Mesendoderm (in vitro differentiated cells): ENCODE measurements at regions not wholly inside any gene's neighbourhood (a gene's known extent, or its start where the extent isn't known, plus 50 kb on each side); places are given as distances from the start of the nearest gene placed in this dataset.

Experiments
- DNase-seq: peaks from one replicate; pipeline ENCODE4 v3.0.0; 2013
- H2AK5ac ChIP-seq: 2 replicates; pipeline ENCODE4 v1.6.1; 2013; ENCODE audit warnings: low read length, inconsistent platforms
- H2BK120ac ChIP-seq: 2 replicates; pipeline ENCODE4 v1.6.1; 2013; ENCODE audit warnings: low read depth, mild to moderate bottlenecking, low read length, moderate library complexity, mixed read lengths
- H2BK15ac ChIP-seq: replicated peaks from 2 replicates; pipeline ENCODE4 v1.6.1; 2013; ENCODE audit warnings: low read depth, mild to moderate bottlenecking, moderate library complexity
- H2BK5ac ChIP-seq: 2 replicates; pipeline ENCODE4 v1.6.1; 2013; ENCODE audit warnings: low read length, inconsistent platforms
- H3K18ac ChIP-seq: 2 replicates; pipeline ENCODE4 v1.6.1; 2013; ENCODE audit warnings: mild to moderate bottlenecking, low read length, mixed read lengths
- H3K23ac ChIP-seq: one replicate; pipeline ENCODE4 v1.6.1; 2013; ENCODE audit warnings: low read length
- H3K27ac ChIP-seq: 2 replicates; pipeline ENCODE4 v1.5.1; 2013; ENCODE audit warnings: low read depth, mild to moderate bottlenecking, inconsistent platforms, low read length, moderate library complexity
- H3K27me3 ChIP-seq: 2 replicates; pipeline ENCODE4 v1.6.1; 2013; ENCODE audit warnings: low read length, control low read depth, mild to moderate bottlenecking, inconsistent platforms; ENCODE audit not compliant: insufficient read depth, poor library complexity
- H3K36me3 ChIP-seq: 2 replicates; pipeline ENCODE4 v1.6.1; 2013; ENCODE audit warnings: low read length, inconsistent platforms; ENCODE audit not compliant: control insufficient read depth, insufficient read depth
- H3K4ac ChIP-seq: one replicate; pipeline ENCODE4 v1.6.1; 2013; ENCODE audit warnings: low read depth, mild to moderate bottlenecking, low read length, moderate library complexity
- H3K4me1 ChIP-seq: 2 replicates; pipeline ENCODE4 v1.6.1; 2013; ENCODE audit warnings: low read depth, low read length, inconsistent platforms; ENCODE audit not compliant: control insufficient read depth
- H3K4me2 ChIP-seq: 2 replicates; pipeline ENCODE4 v1.6.1; 2013; ENCODE audit warnings: low read length
- H3K4me3 ChIP-seq: 2 replicates; pipeline ENCODE4 v1.5.1; 2013; ENCODE audit warnings: mild to moderate bottlenecking, low read length
- H3K56ac ChIP-seq: one replicate; pipeline ENCODE4 v1.6.1; 2013; ENCODE audit warnings: low read length
- H3K79me1 ChIP-seq: 2 replicates; pipeline ENCODE4 v1.6.1; 2013; ENCODE audit warnings: low read length, inconsistent platforms
- H3K79me2 ChIP-seq: 2 replicates; pipeline ENCODE4 v1.6.1; 2013; ENCODE audit warnings: mild to moderate bottlenecking, low read length; ENCODE audit not compliant: control insufficient read depth, insufficient read depth
- H3K9ac ChIP-seq: 2 replicates; pipeline ENCODE4 v1.6.1; 2013; ENCODE audit warnings: low read length, inconsistent platforms
- H4K5ac ChIP-seq: one replicate; pipeline ENCODE4 v1.6.1; 2013; ENCODE audit warnings: low read length
- H4K8ac ChIP-seq: one replicate; pipeline ENCODE4 v1.6.1; 2013; ENCODE audit warnings: low read depth, mild to moderate bottlenecking, control low read depth, low read length, moderate library complexity
- WGBS: extraction: QIAGEN DNeasy Blood & Tissue Kit; methylation state at CpG from one replicate; pipeline ENCODE4 v1.1.7; 2013; ENCODE audit warnings: low lambda C conversion rate, missing lambda C conversion rate; ENCODE audit not compliant: insufficient coverage; ENCODE audit errors: extremely low coverage; 5-methylcytosine and 5-hydroxymethylcytosine counted together

DNA sequence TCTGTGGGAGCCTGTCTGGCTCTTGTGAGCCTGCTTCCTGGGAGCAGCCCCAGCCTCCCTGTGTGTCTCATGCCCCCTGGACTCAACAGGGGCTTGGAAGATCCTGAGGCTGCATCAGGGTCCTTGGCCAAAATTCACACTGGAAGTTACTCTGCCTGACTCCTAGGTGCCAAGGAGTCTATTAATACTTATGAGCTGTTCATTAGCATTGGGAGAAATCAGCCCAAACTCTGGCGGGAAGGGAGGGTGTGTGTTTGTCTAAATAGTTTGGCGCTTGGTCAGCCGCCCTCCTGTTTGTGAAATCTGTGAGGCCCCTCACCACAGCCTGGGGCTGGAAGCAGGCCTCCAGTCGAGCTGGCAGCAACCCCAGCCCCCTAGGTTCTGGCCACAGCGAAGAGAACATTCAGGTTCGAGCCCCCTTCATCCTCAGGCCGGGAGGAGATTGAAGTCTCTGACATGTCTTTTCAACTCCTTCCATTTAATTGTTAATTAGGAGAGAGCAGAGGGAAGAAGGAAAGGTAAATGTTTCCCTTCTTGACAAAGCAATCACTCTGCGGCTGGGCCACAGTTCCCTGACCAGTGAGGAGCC, 82.1 kb upstream of the F3 start:
- H3K79me2 ChIP-seq: no peaks in the 10 kb centered on the region
- no peak overlapping the region for H3K27ac ChIP-seq
- peak overlapping the region; percentile 43 for H3K18ac ChIP-seq
- H3K23ac ChIP-seq: no peak overlapping the region
- peak overlapping the region; percentile 46 for H2BK120ac ChIP-seq
- H4K8ac ChIP-seq: no peak overlapping the region
- H2BK5ac ChIP-seq: no peak overlapping the region
- no CpG with 5 or more reads among the region's 8 CpGs for WGBS
- H3K4ac ChIP-seq: no peak overlapping the region
- H3K4me2 ChIP-seq: no peak overlapping the region
- peak overlapping the region; percentile 44 for H3K56ac ChIP-seq
- peak overlapping the region; percentile 10 for H3K9ac ChIP-seq
- H3K79me1 ChIP-seq: no peaks in the 10 kb centered on the region
- H2AK5ac ChIP-seq: no peak overlapping the region
- DNase-seq: peak; percentile 54
- no peaks in the 10 kb centered on the region for H3K27me3 ChIP-seq
- no peak overlapping the region for H2BK15ac ChIP-seq
- no peak overlapping the region for H3K4me3 ChIP-seq
- no peaks in the 10 kb centered on the region for H3K36me3 ChIP-seq
- H3K4me1 ChIP-seq: peaks cover 3% of the 10 kb centered on the region
- H4K5ac ChIP-seq: no peak overlapping the region

DNA sequence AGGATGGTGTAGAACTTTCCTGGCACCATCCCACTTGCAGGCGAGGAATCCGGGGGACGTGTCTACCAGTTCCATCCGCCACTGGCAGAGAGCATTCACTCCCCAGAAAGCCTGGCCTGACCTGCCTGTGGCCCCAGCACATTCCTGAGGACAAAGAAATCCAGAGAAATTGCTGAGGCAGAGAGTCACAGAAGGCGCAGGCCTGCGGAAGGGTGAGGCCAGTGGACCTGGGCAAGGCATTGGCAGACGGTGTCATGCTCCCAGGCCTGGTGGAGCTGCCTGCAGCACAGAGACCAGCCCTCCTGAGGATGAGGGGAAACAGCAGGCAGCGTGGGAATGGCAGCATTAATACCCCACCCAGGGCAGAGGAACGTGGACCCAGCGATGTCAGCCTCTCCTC, 81.2 kb upstream of the F3 start:
- Histone ChIP-seq H2BK120ac (no peak overlapping the region), H3K27ac (no peak overlapping the region), H2AK5ac (peak overlapping the region; percentile 22), H3K9ac (no peak overlapping the region), H3K79me1 (no peaks in the 10 kb centered on the region), H3K79me2 (no peaks in the 10 kb centered on the region), H3K18ac (no peak overlapping the region), H3K56ac (peak overlapping the region; percentile 18), H3K4me1 (peaks cover 3% of the 10 kb centered on the region), H3K4me2 (no peak overlapping the region), H3K23ac (no peak overlapping the region), H2BK15ac (no peak overlapping the region), H3K4ac (no peak overlapping the region), H3K27me3 (no peaks in the 10 kb centered on the region), H4K8ac (no peak overlapping the region), H3K4me3 (no peak overlapping the region), H4K5ac (no peak overlapping the region), H3K36me3 (no peaks in the 10 kb centered on the region), H2BK5ac (no peak overlapping the region)
- peak; percentile 68 for DNase-seq
- no CpG with 5 or more reads among the region's 10 CpGs for WGBS

GRCh38 chr1:94621802-94622201, 80.2 kb upstream of the F3 start:
- Histone ChIP-seq H2AK5ac (no peak overlapping the region), H3K27ac (no peak overlapping the region), H2BK120ac (no peak overlapping the region), H3K4me1 (peaks cover 3% of the 10 kb centered on the region), H3K36me3 (no peaks in the 10 kb centered on the region), H3K4me3 (no peak overlapping the region), H3K56ac (no peak overlapping the region), H3K4me2 (no peak overlapping the region), H4K8ac (no peak overlapping the region), H2BK5ac (no peak overlapping the region), H3K79me1 (no peaks in the 10 kb centered on the region), H4K5ac (no peak overlapping the region), H3K9ac (no peak overlapping the region), H2BK15ac (no peak overlapping the region), H3K79me2 (no peaks in the 10 kb centered on the region), H3K18ac (no peak overlapping the region), H3K4ac (no peak overlapping the region), H3K23ac (no peak overlapping the region), H3K27me3 (no peaks in the 10 kb centered on the region)
- no peak for DNase-seq

- Histone ChIP-seq H3K79me1 (no peaks in the 10 kb centered on the region), H3K9ac (no peak overlapping the region), H2BK15ac (no peak overlapping the region), H3K79me2 (no peaks in the 10 kb centered on the region), H2BK120ac (no peak overlapping the region), H3K36me3 (no peaks in the 10 kb centered on the region), H2AK5ac (no peak overlapping the region), H3K4ac (peak overlapping the region; percentile 73), H3K18ac (peak overlapping the region; percentile 51), H4K5ac (no peak overlapping the region), H3K4me1 (peaks cover 3% of the 10 kb centered on the region), H3K4me2 (no peak overlapping the region), H3K27me3 (no peaks in the 10 kb centered on the region), H4K8ac (no peak overlapping the region), H3K4me3 (no peak overlapping the region), H2BK5ac (no peak overlapping the region), H3K56ac (no peak overlapping the region), H3K27ac (no peak overlapping the region), H3K23ac (no peak overlapping the region)
- WGBS: no CpG with 5 or more reads among the region's 3 CpGs
- DNase-seq: no peak
Measured at GRCh38 chr1:94621395-94621794, 79.8 kb upstream of the F3 start.

- no peaks in the 10 kb centered on the region for H3K27me3 ChIP-seq
- no peak overlapping the region for H3K9ac ChIP-seq
- peaks cover 3% of the 10 kb centered on the region for H3K4me1 ChIP-seq
- no peak overlapping the region for H3K18ac ChIP-seq
- H2AK5ac ChIP-seq: no peak overlapping the region
- H3K23ac ChIP-seq: no peak overlapping the region
- H3K79me1 ChIP-seq: no peaks in the 10 kb centered on the region
- no peak overlapping the region for H3K4me3 ChIP-seq
- no peak overlapping the region for H2BK120ac ChIP-seq
- no peak overlapping the region for H3K4me2 ChIP-seq
- H4K8ac ChIP-seq: no peak overlapping the region
- WGBS: no CpG with 5 or more reads among the region's 10 CpGs
- H3K36me3 ChIP-seq: no peaks in the 10 kb centered on the region
- no peaks in the 10 kb centered on the region for H3K79me2 ChIP-seq
- no peak overlapping the region for H3K27ac ChIP-seq
- H2BK5ac ChIP-seq: no peak overlapping the region
- no peak overlapping the region for H3K4ac ChIP-seq
- H2BK15ac ChIP-seq: no peak overlapping the region
- DNase-seq: no peak
- H3K56ac ChIP-seq: no peak overlapping the region
- no peak overlapping the region for H4K5ac ChIP-seq
Measured at GRCh38 chr1:94620345-94621031, 78.9 kb upstream of the F3 start.

- DNase-seq: no peak
- H2BK120ac ChIP-seq: no peak overlapping the region
- H2AK5ac ChIP-seq: no peak overlapping the region
- H2BK15ac ChIP-seq: no peak overlapping the region
- H3K36me3 ChIP-seq: no peaks in the 10 kb centered on the region
- H3K4me3 ChIP-seq: no peak overlapping the region
- no peak overlapping the region for H4K5ac ChIP-seq
- H3K79me1 ChIP-seq: no peaks in the 10 kb centered on the region
- peaks cover 3% of the 10 kb centered on the region for H3K4me1 ChIP-seq
- no peak overlapping the region for H4K8ac ChIP-seq
- H3K23ac ChIP-seq: no peak overlapping the region
- no peaks in the 10 kb centered on the region for H3K79me2 ChIP-seq
- H3K4ac ChIP-seq: no peak overlapping the region
- no peak overlapping the region for H3K18ac ChIP-seq
- no peak overlapping the region for H3K4me2 ChIP-seq
- WGBS: no CpG with 5 or more reads among the region's 1 CpG
- H2BK5ac ChIP-seq: no peak overlapping the region
- H3K56ac ChIP-seq: no peak overlapping the region
- no peak overlapping the region for H3K27ac ChIP-seq
- no peak overlapping the region for H3K9ac ChIP-seq
- no peaks in the 10 kb centered on the region for H3K27me3 ChIP-seq
Measured at GRCh38 chr1:94619731-94620130, 78.2 kb upstream of the F3 start.
